HG03520 (cell line): ENCODE measurements at regions not wholly inside any gene's neighbourhood (a gene's known extent, or its start where the extent isn't known, plus 50 kb on each side); places are given as distances from the start of the nearest gene placed in this dataset.

Experiments
- ATAC-seq: cut with Tn5 transposase; IDR thresholded peaks from one replicate; pipeline ENCODE4 v1.9.1; 2021; ENCODE audit warnings: mild to moderate bottlenecking, moderate library complexity; ENCODE audit not compliant: unreplicated experiment

GRCh38 chr3:124089214-124089613, 97.3 kb upstream of the ROPN1 start:
- ATAC-seq: no peak

- no peak for ATAC-seq
These were observed 99.8 kb upstream of the ROPN1 start for GRCh38 chr3:124091716-124092115.

- no peak for ATAC-seq
These were observed 100.9 kb upstream of the ROPN1 start for GRCh38 chr3:124092811-124093210.

- ATAC-seq: no peak
These were observed 102.6 kb upstream of the ROPN1 start for GRCh38 chr3:124094496-124094895.

- ATAC-seq: no peak
These were observed 105.6 kb upstream of the ROPN1 start for GRCh38 chr3:124097362-124098131.

- no peak for ATAC-seq
These were observed 109.7 kb upstream of the ROPN1 start for GRCh38 chr3:124101643-124102042.

- ATAC-seq: no peak
These were observed 115.4 kb upstream of the ROPN1 start for GRCh38 chr3:124107104-124107890.

- ATAC-seq: no peak
These were observed 116.5 kb upstream of the ROPN1 start for GRCh38 chr3:124108446-124108845.

- ATAC-seq: no peak
These were observed 121.6 kb upstream of the ROPN1 start for GRCh38 chr3:124113485-124113884.

GRCh38 chr3:124115279-124115678, 123.4 kb upstream of the ROPN1 start:
- ATAC-seq: no peak

- ATAC-seq: no peak
These were observed 124.0 kb upstream of the ROPN1 start for GRCh38 chr3:124115956-124116355.

- ATAC-seq: no peak
These were observed 125.0 kb upstream of the ROPN1 start for GRCh38 chr3:124116906-124117305.

- no peak for ATAC-seq
These were observed 125.6 kb upstream of the ROPN1 start for GRCh38 chr3:124117486-124117885.

- no peak for ATAC-seq
These were observed 126.5 kb upstream of the ROPN1 start for GRCh38 chr3:124118397-124118796.

GRCh38 chr3:124119056-124119716, 127.3 kb upstream of the ROPN1 start:
- no peak for ATAC-seq

- no peak for ATAC-seq
These were observed 129.7 kb upstream of the ROPN1 start for GRCh38 chr3:124121379-124122312.

GRCh38 chr3:124125315-124125714, 133.4 kb upstream of the ROPN1 start:
- no peak for ATAC-seq

- no peak for ATAC-seq
These were observed 134.6 kb upstream of the ROPN1 start for GRCh38 chr3:124126436-124127023.

GRCh38 chr3:124131158-124131557, 139.2 kb upstream of the ROPN1 start:
- no peak for ATAC-seq

GRCh38 chr3:124131580-124131979, 139.7 kb upstream of the ROPN1 start:
- ATAC-seq: no peak
